HCT116 (cell line): ENCODE measurements at regions not wholly inside any gene's neighbourhood (a gene's known extent, or its start where the extent isn't known, plus 50 kb on each side); places are given as distances from the start of the nearest gene placed in this dataset.

Experiments
- ATAC-seq: fragments of 200-7000 bp; cut with Tn5 transposase; 2 replicates; pipeline ENCODE4 v1.9.1; 2020; ENCODE audit warnings: mild to moderate bottlenecking, moderate library complexity
- BruUV-seq: library from RNA; stranded (reverse); fragments of 400-500 nt; replicated peaks from 2 replicates; lab custom pipeline; 2021; lab: Mats Ljungman, UMichigan
- CTCF ChIA-PET: fragments of 300-600 bp; sonication (Branson Sonifier 250); formaldehyde crosslinking; loops from one replicate; lab custom pipeline; 2021; ENCODE audit warnings: antibody characterized with exemption; lab: Charles Lee
- POLR2A ChIA-PET: fragments of 300-600, 350-600 bp; sonication (Branson Sonifier 250); formaldehyde crosslinking; loops from one replicate; lab custom pipeline; 2021; ENCODE audit warnings: antibody characterized with exemption; lab: Charles Lee
- RAD21 ChIA-PET, 2 experiments: fragments of 300-600 bp; sonication (Branson Sonifier 250); formaldehyde crosslinking; loops; one replicate each; lab custom pipeline; 2023; ENCODE audit warnings: low total read pairs in 2 of 2; ENCODE audit not compliant: uncharacterized antibody in 2 of 2, unreplicated experiment in 2 of 2, low non-redundant PET in 1 of 2; lab: Charles Lee
- DNase-seq: peaks from one replicate; pipeline ENCODE4 v3.0.0-alpha.2; 2010; ENCODE audit warnings: low read depth, low spot score
- H2AFZ ChIP-seq: fragments of 200-600 bp; shearing (Covaris generic), sonication (generic); 2 replicates; pipeline ENCODE4 v1.6.1; 2017; ENCODE audit warnings: low read depth, mixed run types, mixed read lengths, antibody characterized with exemption, low read length; ENCODE audit not compliant: poor library complexity, severe bottlenecking
- H3K27ac ChIP-seq: 2 replicates; pipeline ENCODE4 v1.5.1; 2012; ENCODE audit warnings: low read depth, low read length
- H3K27me3 ChIP-seq: fragments of 200-600 bp; sonication (generic); 2 replicates; pipeline ENCODE4 v1.6.1; 2016; ENCODE audit warnings: mixed run types, low read length, mixed read lengths; ENCODE audit not compliant: insufficient read depth
- H3K36me3 ChIP-seq, 2 experiments: fragments of 200-500 bp in 1 of 2; fragments of 200-600 bp in 1 of 2; sonication (Bioruptor generic) in 1 of 2; sonication (generic) in 1 of 2; 2 replicates each; pipeline versions ENCODE4 v1.5.1 to v1.6.1; 2014 to 2016; ENCODE audit warnings: low read length in 2 of 2, inconsistent platforms in 1 of 2, mixed read lengths in 1 of 2, mixed run types in 1 of 2; ENCODE audit not compliant: insufficient read depth in 2 of 2, control insufficient read depth in 1 of 2
- H3K4me1 ChIP-seq, 2 experiments: fragments of 200-600 bp in 1 of 2; sonication (generic) in 1 of 2; 2 replicates each; pipeline versions ENCODE4 v1.5.1 to v1.6.1; 2012 to 2017; ENCODE audit warnings: low read length in 2 of 2, inconsistent platforms in 1 of 2, mild to moderate bottlenecking in 1 of 2, mixed read lengths in 1 of 2, mixed run types in 1 of 2, moderate library complexity in 1 of 2; ENCODE audit not compliant: insufficient read depth in 2 of 2, control insufficient read depth in 1 of 2
- H3K4me2 ChIP-seq: fragments of 200-600 bp; sonication (generic); 2 replicates; pipeline ENCODE4 v1.6.1; 2017; ENCODE audit warnings: mixed run types, low read length, mixed read lengths
- H3K4me3 ChIP-seq, 2 experiments: fragments of 200-600 bp in 1 of 2; sonication (generic) in 1 of 2; replicated peaks in 1 of 2; 2 replicates each; pipeline ENCODE4 v1.5.1; 2011 to 2016; ENCODE audit warnings: low read length in 2 of 2, control low read depth in 1 of 2, low read depth in 1 of 2, mild to moderate bottlenecking in 1 of 2, mixed read lengths in 1 of 2, mixed run types in 1 of 2
- H3K79me2 ChIP-seq: fragments of 200-600 bp; sonication (generic); 2 replicates; pipeline ENCODE4 v1.6.1; 2017; ENCODE audit warnings: mild to moderate bottlenecking, mixed run types, low read length, moderate library complexity, mixed read lengths; ENCODE audit not compliant: insufficient read depth
- H3K9ac ChIP-seq: fragments of 200-600 bp; sonication (generic); 2 replicates; pipeline ENCODE4 v1.6.1; 2016; ENCODE audit warnings: low read length, mixed read lengths
- H3K9me2 ChIP-seq: fragments of 200-600 bp; sonication (generic), shearing (Covaris generic); 2 replicates; pipeline ENCODE4 v1.6.1; 2017; ENCODE audit warnings: mixed run types, mild to moderate bottlenecking, moderate library complexity; ENCODE audit not compliant: insufficient read depth
- H3K9me3 ChIP-seq, 2 experiments: fragments of 200-500 bp in 1 of 2; fragments of 200-600 bp in 1 of 2; sonication (Bioruptor generic) in 1 of 2; sonication (generic) in 1 of 2; 2 replicates each; pipeline ENCODE4 v1.6.1; 2014 to 2017; ENCODE audit warnings: low read length in 2 of 2, mixed read lengths in 2 of 2, inconsistent platforms in 1 of 2, low read depth in 1 of 2, mild to moderate bottlenecking in 1 of 2, mixed run types in 1 of 2, moderate library complexity in 1 of 2; ENCODE audit not compliant: control insufficient read depth in 1 of 2, insufficient read depth in 1 of 2
- H4K20me1 ChIP-seq: fragments of 200-600 bp; sonication (generic), shearing (Covaris generic); 2 replicates; pipeline ENCODE4 v1.6.1; 2017; ENCODE audit warnings: mixed run types, mild to moderate bottlenecking, moderate library complexity; ENCODE audit not compliant: insufficient read depth
- CEBPB ChIP-seq: IDR thresholded peaks from 2 replicates; pipeline ENCODE4 v1.6.1; 2012; ENCODE audit warnings: low read depth
- EGR1 ChIP-seq: IDR thresholded peaks from 2 replicates; pipeline ENCODE4 v1.6.1; 2012; ENCODE audit warnings: low read depth
- EZH2phosphoT487 ChIP-seq: fragments of 200-600 bp; IDR thresholded peaks from 2 replicates; pipeline ENCODE4 v1.6.1; 2018; ENCODE audit warnings: antibody characterized with exemption, borderline replicate concordance
- FOSL1 ChIP-seq: IDR thresholded peaks from 2 replicates; pipeline ENCODE4 v1.6.1; 2012; ENCODE audit warnings: low read depth
- JUND ChIP-seq: IDR thresholded peaks from 2 replicates; pipeline ENCODE4 v1.6.1; 2012
- POLR2AphosphoS5 ChIP-seq: IDR thresholded peaks from 2 replicates; pipeline ENCODE4 v1.6.1; 2011; ENCODE audit warnings: mild to moderate bottlenecking, low read depth, low read length, moderate library complexity
- RAD21 ChIP-seq: IDR thresholded peaks from 2 replicates; pipeline ENCODE4 v1.6.1; 2012; ENCODE audit warnings: low read depth, mild to moderate bottlenecking
- SIN3A ChIP-seq: IDR thresholded peaks from 2 replicates; pipeline ENCODE4 v1.6.1; 2012; ENCODE audit warnings: low read depth
- SRF ChIP-seq: IDR thresholded peaks from 2 replicates; pipeline ENCODE4 v1.6.1; 2012; ENCODE audit warnings: low read depth
- YY1 ChIP-seq: IDR thresholded peaks from 2 replicates; pipeline ENCODE4 v1.6.1; 2011; ENCODE audit warnings: low read length, low read depth, moderate library complexity, mild to moderate bottlenecking; ENCODE audit not compliant: insufficient replicate concordance; ENCODE audit errors: extremely low read depth
- ZFX ChIP-seq: fragments of 450-650 bp; IDR thresholded peaks from 2 replicates; pipeline ENCODE4 v1.6.1; 2017
- ZNF274 ChIP-seq: fragments of 200-500 bp; sonication (Bioruptor generic); IDR thresholded peaks from 2 replicates; pipeline ENCODE4 v1.6.1; 2014; ENCODE audit warnings: mild to moderate bottlenecking, low read depth, low read length, inconsistent platforms
- intact Hi-C: fragments of 100-400 bp; cut with micrococcal nuclease; formaldehyde crosslinking; loops from 2 replicates; pipeline ENCODE4 v1.10.0; 2022
- TF ChIP-seq, protein P1 (sequence below): IDR thresholded peaks from 2 replicates; pipeline ENCODE4 v1.6.1; 2012
- TF ChIP-seq, protein P2 (sequence below): IDR thresholded peaks from 2 replicates; pipeline ENCODE4 v1.6.1; 2012; ENCODE audit warnings: low read depth
- TF ChIP-seq, protein P3 (sequence below): IDR thresholded peaks from 2 replicates; pipeline ENCODE4 v1.6.1; 2011; ENCODE audit warnings: mild to moderate bottlenecking, low read length, moderate library complexity; ENCODE audit not compliant: insufficient replicate concordance; ENCODE audit errors: extremely low read depth

DNA sequence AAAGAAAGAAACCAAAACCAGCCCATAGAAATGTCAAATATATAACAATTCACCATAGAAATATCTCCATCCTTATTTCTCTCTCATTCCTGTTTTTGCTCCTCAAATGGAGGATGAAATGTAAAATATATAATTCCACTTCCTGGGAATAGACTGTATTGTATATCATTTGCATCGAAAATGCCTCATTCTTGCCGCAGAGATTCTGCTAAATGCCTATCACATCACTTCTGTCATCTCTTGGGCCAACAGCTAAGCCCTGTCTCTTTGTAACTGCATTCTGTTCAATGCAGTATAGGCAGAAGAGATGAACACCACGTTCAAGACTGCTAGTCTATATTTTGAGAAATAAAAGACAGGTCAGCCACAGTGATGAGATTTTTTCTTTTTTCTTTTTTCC lies 956.3 kb upstream of the SOX9 start:
- Histone ChIP-seq H3K9me3 (no peaks in the 10 kb centered on the region), H3K36me3 (no peaks in the 10 kb centered on the region), H3K27ac (no peak overlapping the region), H3K4me3 (no peak overlapping the region), H3K4me1 (no peaks in the 10 kb centered on the region; a peak in 1 of 4 replicates), H4K20me1 (no peaks in the 10 kb centered on the region), H3K9me2 (no peaks in the 10 kb centered on the region), H3K4me2 (no peak overlapping the region), H3K9ac (no peak overlapping the region), H3K79me2 (no peaks in the 10 kb centered on the region), H2AFZ (no peak overlapping the region), H3K27me3 (no peaks in the 10 kb centered on the region)
- DNase-seq (no peak), ATAC-seq (no peak)
- ChIA-PET POLR2A (no interaction called here), CTCF (no interaction called here), RAD21 (no interaction called here)
- intact Hi-C loops = no loop called here
- TF ChIP-seq CEBPB = no peak
- TF ChIP-seq, protein P1, sequence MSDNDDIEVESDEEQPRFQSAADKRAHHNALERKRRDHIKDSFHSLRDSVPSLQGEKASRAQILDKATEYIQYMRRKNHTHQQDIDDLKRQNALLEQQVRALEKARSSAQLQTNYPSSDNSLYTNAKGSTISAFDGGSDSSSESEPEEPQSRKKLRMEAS = no peak
- no peak for TF ChIP-seq POLR2AphosphoS5
- TF ChIP-seq YY1 = no peak
- no peak for TF ChIP-seq JUND
- no peak for TF ChIP-seq RAD21
- TF ChIP-seq SRF = no peak
- TF ChIP-seq ZFX = no peak
- TF ChIP-seq, protein P2, sequence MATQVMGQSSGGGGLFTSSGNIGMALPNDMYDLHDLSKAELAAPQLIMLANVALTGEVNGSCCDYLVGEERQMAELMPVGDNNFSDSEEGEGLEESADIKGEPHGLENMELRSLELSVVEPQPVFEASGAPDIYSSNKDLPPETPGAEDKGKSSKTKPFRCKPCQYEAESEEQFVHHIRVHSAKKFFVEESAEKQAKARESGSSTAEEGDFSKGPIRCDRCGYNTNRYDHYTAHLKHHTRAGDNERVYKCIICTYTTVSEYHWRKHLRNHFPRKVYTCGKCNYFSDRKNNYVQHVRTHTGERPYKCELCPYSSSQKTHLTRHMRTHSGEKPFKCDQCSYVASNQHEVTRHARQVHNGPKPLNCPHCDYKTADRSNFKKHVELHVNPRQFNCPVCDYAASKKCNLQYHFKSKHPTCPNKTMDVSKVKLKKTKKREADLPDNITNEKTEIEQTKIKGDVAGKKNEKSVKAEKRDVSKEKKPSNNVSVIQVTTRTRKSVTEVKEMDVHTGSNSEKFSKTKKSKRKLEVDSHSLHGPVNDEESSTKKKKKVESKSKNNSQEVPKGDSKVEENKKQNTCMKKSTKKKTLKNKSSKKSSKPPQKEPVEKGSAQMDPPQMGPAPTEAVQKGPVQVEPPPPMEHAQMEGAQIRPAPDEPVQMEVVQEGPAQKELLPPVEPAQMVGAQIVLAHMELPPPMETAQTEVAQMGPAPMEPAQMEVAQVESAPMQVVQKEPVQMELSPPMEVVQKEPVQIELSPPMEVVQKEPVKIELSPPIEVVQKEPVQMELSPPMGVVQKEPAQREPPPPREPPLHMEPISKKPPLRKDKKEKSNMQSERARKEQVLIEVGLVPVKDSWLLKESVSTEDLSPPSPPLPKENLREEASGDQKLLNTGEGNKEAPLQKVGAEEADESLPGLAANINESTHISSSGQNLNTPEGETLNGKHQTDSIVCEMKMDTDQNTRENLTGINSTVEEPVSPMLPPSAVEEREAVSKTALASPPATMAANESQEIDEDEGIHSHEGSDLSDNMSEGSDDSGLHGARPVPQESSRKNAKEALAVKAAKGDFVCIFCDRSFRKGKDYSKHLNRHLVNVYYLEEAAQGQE = no peak
- TF ChIP-seq FOSL1 = no peak
- no peak for TF ChIP-seq EGR1
- TF ChIP-seq, protein P3, sequence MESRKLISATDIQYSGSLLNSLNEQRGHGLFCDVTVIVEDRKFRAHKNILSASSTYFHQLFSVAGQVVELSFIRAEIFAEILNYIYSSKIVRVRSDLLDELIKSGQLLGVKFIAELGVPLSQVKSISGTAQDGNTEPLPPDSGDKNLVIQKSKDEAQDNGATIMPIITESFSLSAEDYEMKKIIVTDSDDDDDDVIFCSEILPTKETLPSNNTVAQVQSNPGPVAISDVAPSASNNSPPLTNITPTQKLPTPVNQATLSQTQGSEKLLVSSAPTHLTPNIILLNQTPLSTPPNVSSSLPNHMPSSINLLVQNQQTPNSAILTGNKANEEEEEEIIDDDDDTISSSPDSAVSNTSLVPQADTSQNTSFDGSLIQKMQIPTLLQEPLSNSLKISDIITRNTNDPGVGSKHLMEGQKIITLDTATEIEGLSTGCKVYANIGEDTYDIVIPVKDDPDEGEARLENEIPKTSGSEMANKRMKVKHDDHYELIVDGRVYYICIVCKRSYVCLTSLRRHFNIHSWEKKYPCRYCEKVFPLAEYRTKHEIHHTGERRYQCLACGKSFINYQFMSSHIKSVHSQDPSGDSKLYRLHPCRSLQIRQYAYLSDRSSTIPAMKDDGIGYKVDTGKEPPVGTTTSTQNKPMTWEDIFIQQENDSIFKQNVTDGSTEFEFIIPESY = no peak
- TF ChIP-seq ZNF274 = no peak
- no peak for TF ChIP-seq SIN3A
- no peak for TF ChIP-seq EZH2phosphoT487
- BruUV-seq = no TSS peak
